K562 (cell line): ENCODE measurements at regions not wholly inside any gene's neighbourhood (a gene's known extent, or its start where the extent isn't known, plus 50 kb on each side); places are given as distances from the start of the nearest gene placed in this dataset.

Source experiments
- ATAC-seq: fragments of 200-7000 bp; cut with Tn5 transposase; 3 replicates; pipeline ENCODE4 v1.9.1; 2020; ENCODE audit warnings: moderate library complexity
- BruUV-seq: library from RNA; stranded (reverse); fragments of 400-500 nt; replicated peaks from 2 replicates; lab custom pipeline; 2021; lab: Mats Ljungman, UMichigan
- CTCF ChIA-PET: fragments of 300-600 bp; formaldehyde crosslinking; extraction: SDS; loops from one replicate; lab custom pipeline; 2021; ENCODE audit warnings: low intra/inter-chr PET ratio; lab: Yijun Ruan, JAX
- POLR2A ChIA-PET: fragments of 300-600, 350-650 bp; sonication (Branson Sonifier 250); formaldehyde crosslinking; extraction: SDS; loops from one replicate; lab custom pipeline; 2021; ENCODE audit warnings: antibody characterized with exemption, inconsistent platforms; lab: Yijun Ruan, JAX
- DNase-seq, 4 experiments: peaks; one replicate each; pipeline versions ENCODE4 v3.0.0 to v3.0.0-alpha.2; 2011 to 2018; ENCODE audit warnings: low spot score in 3 of 4, mixed read lengths in 3 of 4; ENCODE audit errors: extremely low read depth in 1 of 4
- FAIRE-seq: peaks from 2 replicates; lab custom pipeline; 2011; peaks lifted over from hg19 to GRCh38; lab: Jason Lieb, UNC
- H2AFZ ChIP-seq: 2 replicates; pipeline ENCODE4 v1.6.0; 2011; ENCODE audit warnings: low read depth, low read length, control low read depth, inconsistent platforms
- H3K27ac ChIP-seq: fragments of 200-600 bp; 3 replicates; pipeline ENCODE4 v1.8.0; 2011; ENCODE audit warnings: low read depth, mild to moderate bottlenecking, control low read depth, inconsistent platforms, low read length, moderate library complexity, mixed read lengths; ENCODE audit errors: extremely low read depth
- H3K27me3 ChIP-seq, 2 experiments: fragments of 300-600 bp in 1 of 2; 2 replicates in 1 of 2; 3 replicates in 1 of 2; pipeline versions ENCODE4 v1.6.0 to v1.8.0; 2011; ENCODE audit warnings: inconsistent platforms in 2 of 2, low read length in 2 of 2, mild to moderate bottlenecking in 1 of 2, mixed read lengths in 1 of 2, moderate library complexity in 1 of 2; ENCODE audit not compliant: control insufficient read depth in 2 of 2, insufficient read depth in 2 of 2
- H3K36me3 ChIP-seq: fragments of 300-600 bp; 3 replicates; pipeline ENCODE4 v1.8.0; 2011; ENCODE audit warnings: mild to moderate bottlenecking, low read length, inconsistent platforms; ENCODE audit not compliant: control insufficient read depth, insufficient read depth
- H3K4me1 ChIP-seq, 2 experiments: fragments of 200-600 bp in 1 of 2; replicated peaks in 1 of 2; 2 replicates in 1 of 2; 3 replicates in 1 of 2; pipeline versions ENCODE4 v1.5.1 to v1.8.0; 2011; ENCODE audit warnings: inconsistent platforms in 2 of 2, low read length in 2 of 2, mild to moderate bottlenecking in 1 of 2, mixed read lengths in 1 of 2, moderate library complexity in 1 of 2; ENCODE audit not compliant: control insufficient read depth in 2 of 2, insufficient read depth in 2 of 2
- H3K4me2 ChIP-seq: 2 replicates; pipeline ENCODE4 v1.6.1; 2011; ENCODE audit warnings: low read length, control low read depth, inconsistent platforms, mixed read lengths; ENCODE audit not compliant: insufficient read depth
- H3K4me3 ChIP-seq: fragments of 200-600 bp; sonication (generic), shearing (Covaris generic); 2 replicates; pipeline ENCODE4 v1.5.1; 2016; ENCODE audit warnings: control low read depth, inconsistent platforms
- H3K79me2 ChIP-seq: fragments of 200-600 bp; 3 replicates; pipeline ENCODE4 v1.8.0; 2011; ENCODE audit warnings: low read length, inconsistent platforms; ENCODE audit not compliant: control insufficient read depth, insufficient read depth
- H3K9ac ChIP-seq, 2 experiments: 2 replicates each; pipeline versions ENCODE4 v1.6.0 to v1.6.1; 2011; ENCODE audit warnings: low read depth in 2 of 2, low read length in 2 of 2, control low read depth in 1 of 2, inconsistent platforms in 1 of 2, mild to moderate bottlenecking in 1 of 2, mixed read lengths in 1 of 2; ENCODE audit not compliant: insufficient read depth in 1 of 2
- H3K9me1 ChIP-seq: one replicate; pipeline ENCODE4 v1.6.0; 2011; ENCODE audit warnings: inconsistent platforms, mild to moderate bottlenecking, low read length, moderate library complexity; ENCODE audit not compliant: control insufficient read depth, insufficient read depth
- H3K9me3 ChIP-seq: replicated peaks from 2 replicates; pipeline ENCODE4 v1.5.1; 2011; ENCODE audit warnings: low read depth, low read length, inconsistent platforms; ENCODE audit not compliant: control insufficient read depth, insufficient read depth
- H4K20me1 ChIP-seq: replicated peaks from 2 replicates; pipeline ENCODE4 v1.6.1; 2011; ENCODE audit warnings: low read length, inconsistent platforms, mixed read lengths; ENCODE audit not compliant: control insufficient read depth, insufficient read depth
- DDX20 ChIP-seq: fragments of 450-650 bp; IDR thresholded peaks from 2 replicates; pipeline ENCODE4 v1.6.1; 2016; ENCODE audit warnings: missing genetic modification characterization, low read depth, mild to moderate bottlenecking, missing compliant biosample characterization, moderate library complexity
- FOXK1 ChIP-seq: sonication (generic); formaldehyde crosslinking; IDR thresholded peaks from 2 replicates; pipeline ENCODE4 v1.8.0; 2022; ENCODE audit warnings: missing genetic modification reagents, mild to moderate bottlenecking, borderline replicate concordance
- SMC3 ChIP-seq: conservative IDR thresholded peaks from 2 replicates; pipeline ENCODE4 v1.6.1; 2011; ENCODE audit warnings: low read depth, low read length, improper control_type of control experiment; ENCODE audit not compliant: insufficient read depth
- SP1 ChIP-seq: sonication (generic); formaldehyde crosslinking; IDR thresholded peaks from 2 replicates; pipeline ENCODE4 v1.8.1; 2022; ENCODE audit warnings: mild to moderate bottlenecking, missing genetic modification reagents
- ZNF431 ChIP-seq: sonication (generic); formaldehyde crosslinking; IDR thresholded peaks from 2 replicates; pipeline ENCODE4 v1.8.0; 2022; ENCODE audit warnings: mild to moderate bottlenecking, missing genetic modification reagents
- WGBS: fragments of 100-300 bp; shearing (Covaris generic); methylation state at CpG from one replicate; pipeline ENCODE4 v1.1.6; 2016; ENCODE audit warnings: low coverage, mixed read lengths; ENCODE audit not compliant: insufficient coverage; ENCODE audit errors: missing lambda C conversion rate; 5-methylcytosine and 5-hydroxymethylcytosine counted together
- in situ Hi-C: fragments of 300-500 bp; cut with MboI; formaldehyde crosslinking; loops from 4 replicates; pipeline ENCODE4 v1.15.0; 2018; ENCODE audit warnings: inconsistent platforms, mixed read lengths
- intact Hi-C: fragments of 100-400 bp; cut with micrococcal nuclease; formaldehyde crosslinking; loops from 2 replicates; pipeline ENCODE4 v1.14.2; 2022
- TF ChIP-seq, protein P1 (sequence below): sonication (generic); formaldehyde crosslinking; IDR thresholded peaks from 2 replicates; pipeline ENCODE4 v1.8.0; 2022; ENCODE audit warnings: mild to moderate bottlenecking, missing genetic modification reagents
- TF ChIP-seq, protein P2 (sequence below), 2 experiments: fragments of 450-650 bp; formaldehyde crosslinking in 1 of 2; IDR thresholded peaks; 2 replicates each; pipeline versions ENCODE4 v1.4.0 to v1.6.1; 2014 to 2020; ENCODE audit warnings: mild to moderate bottlenecking in 2 of 2, borderline replicate concordance in 1 of 2, low read depth in 1 of 2

DNA sequence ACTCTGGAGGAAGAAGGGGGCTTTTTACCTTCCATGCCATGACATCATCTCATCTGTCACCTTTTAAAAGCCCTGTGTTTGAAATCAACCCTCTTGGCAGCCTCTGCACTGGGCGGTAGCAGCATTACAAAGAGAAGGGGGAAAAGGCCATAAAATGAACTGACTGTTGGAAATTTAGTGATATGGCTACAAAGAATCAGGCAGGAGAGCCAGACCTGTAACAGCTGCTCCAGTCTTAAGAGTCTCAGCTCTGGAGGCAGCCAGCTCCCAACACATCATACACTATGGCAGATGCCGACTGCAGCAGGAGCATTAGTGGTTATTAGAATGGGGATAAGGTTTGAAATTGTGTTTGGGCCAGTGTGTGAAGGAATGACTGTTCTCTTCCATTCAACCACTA, 257.5 kb downstream of the DMAC1 start (continued):
- TF ChIP-seq, protein P1, sequence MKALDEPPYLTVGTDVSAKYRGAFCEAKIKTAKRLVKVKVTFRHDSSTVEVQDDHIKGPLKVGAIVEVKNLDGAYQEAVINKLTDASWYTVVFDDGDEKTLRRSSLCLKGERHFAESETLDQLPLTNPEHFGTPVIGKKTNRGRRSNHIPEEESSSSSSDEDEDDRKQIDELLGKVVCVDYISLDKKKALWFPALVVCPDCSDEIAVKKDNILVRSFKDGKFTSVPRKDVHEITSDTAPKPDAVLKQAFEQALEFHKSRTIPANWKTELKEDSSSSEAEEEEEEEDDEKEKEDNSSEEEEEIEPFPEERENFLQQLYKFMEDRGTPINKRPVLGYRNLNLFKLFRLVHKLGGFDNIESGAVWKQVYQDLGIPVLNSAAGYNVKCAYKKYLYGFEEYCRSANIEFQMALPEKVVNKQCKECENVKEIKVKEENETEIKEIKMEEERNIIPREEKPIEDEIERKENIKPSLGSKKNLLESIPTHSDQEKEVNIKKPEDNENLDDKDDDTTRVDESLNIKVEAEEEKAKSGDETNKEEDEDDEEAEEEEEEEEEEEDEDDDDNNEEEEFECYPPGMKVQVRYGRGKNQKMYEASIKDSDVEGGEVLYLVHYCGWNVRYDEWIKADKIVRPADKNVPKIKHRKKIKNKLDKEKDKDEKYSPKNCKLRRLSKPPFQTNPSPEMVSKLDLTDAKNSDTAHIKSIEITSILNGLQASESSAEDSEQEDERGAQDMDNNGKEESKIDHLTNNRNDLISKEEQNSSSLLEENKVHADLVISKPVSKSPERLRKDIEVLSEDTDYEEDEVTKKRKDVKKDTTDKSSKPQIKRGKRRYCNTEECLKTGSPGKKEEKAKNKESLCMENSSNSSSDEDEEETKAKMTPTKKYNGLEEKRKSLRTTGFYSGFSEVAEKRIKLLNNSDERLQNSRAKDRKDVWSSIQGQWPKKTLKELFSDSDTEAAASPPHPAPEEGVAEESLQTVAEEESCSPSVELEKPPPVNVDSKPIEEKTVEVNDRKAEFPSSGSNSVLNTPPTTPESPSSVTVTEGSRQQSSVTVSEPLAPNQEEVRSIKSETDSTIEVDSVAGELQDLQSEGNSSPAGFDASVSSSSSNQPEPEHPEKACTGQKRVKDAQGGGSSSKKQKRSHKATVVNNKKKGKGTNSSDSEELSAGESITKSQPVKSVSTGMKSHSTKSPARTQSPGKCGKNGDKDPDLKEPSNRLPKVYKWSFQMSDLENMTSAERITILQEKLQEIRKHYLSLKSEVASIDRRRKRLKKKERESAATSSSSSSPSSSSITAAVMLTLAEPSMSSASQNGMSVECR = no peak
- no peak for TF ChIP-seq ZNF431
- no peak for TF ChIP-seq SP1 (CRISPR knock-in tag)
- no peak for TF ChIP-seq DDX20 (tag)
- no peak for TF ChIP-seq FOXK1 (CRISPR knock-in tag)

DNA sequence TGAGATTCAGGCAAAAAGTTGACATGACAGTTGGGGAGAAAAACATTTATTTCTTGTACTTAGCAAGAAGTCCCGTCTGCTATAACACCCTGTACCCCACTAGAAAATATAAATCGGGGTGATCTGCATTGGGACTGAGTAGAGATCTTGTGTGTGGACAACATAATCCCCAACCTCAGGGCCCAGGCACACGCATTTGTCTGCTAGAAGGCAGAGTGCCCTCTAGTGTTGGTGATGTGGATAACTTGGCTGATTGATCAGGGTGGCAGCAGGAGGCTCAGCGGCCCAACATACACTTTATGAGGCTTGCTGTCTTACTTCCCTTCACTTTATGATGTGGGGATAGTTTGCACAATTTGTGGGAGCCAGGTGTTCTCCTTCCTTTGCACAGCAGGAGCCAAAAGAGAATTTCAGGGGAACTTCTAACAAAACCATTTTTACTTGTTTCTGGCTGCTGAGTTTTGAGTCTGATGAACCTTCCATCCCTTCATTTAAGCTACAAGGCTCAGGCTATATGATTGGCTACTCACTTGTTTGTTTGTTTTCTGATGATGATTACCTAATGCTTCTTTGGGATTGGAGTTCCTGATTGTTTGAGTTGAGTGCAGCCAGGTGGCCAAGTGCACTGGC, 263.2 kb downstream of the DMAC1 start:
- Histone ChIP-seq H3K4me3 (no peak overlapping the region), H3K9ac (no peak overlapping the region), H3K27ac (no peak overlapping the region), H3K27me3 (no peaks in the 10 kb centered on the region), H3K9me3 (no peaks in the 10 kb centered on the region), H3K36me3 (no peaks in the 10 kb centered on the region), H2AFZ (no peak overlapping the region), H3K4me2 (no peak overlapping the region), H3K79me2 (no peaks in the 10 kb centered on the region), H4K20me1 (no peaks in the 10 kb centered on the region), H3K4me1 (no peaks in the 10 kb centered on the region), H3K9me1 (no peaks in the 10 kb centered on the region)
- ChIA-PET CTCF (interaction anchor here (0.7 to 1.2 kb wide), 3 partner anchors 446 to 1183 kb away, joined by 3 to 4 read pairs (median 3); no protein-coding TSS in a partner anchor), POLR2A (no interaction called here)
- DNase-seq (peak; percentile 27 to 45 (median 34)), ATAC-seq (peak; percentile 81), FAIRE-seq (peak; percentile 76)
- 0% methylated on average over 4 of the region's 4 CpGs for WGBS
- no TSS peak for BruUV-seq
- in situ Hi-C loops = no loop called here
- intact Hi-C loops = loop anchor here (2.0 to 10.0 kb wide), 3 partner anchors 484 to 712 kb away; no protein-coding TSS in a partner anchor
- TF ChIP-seq, protein P2, sequence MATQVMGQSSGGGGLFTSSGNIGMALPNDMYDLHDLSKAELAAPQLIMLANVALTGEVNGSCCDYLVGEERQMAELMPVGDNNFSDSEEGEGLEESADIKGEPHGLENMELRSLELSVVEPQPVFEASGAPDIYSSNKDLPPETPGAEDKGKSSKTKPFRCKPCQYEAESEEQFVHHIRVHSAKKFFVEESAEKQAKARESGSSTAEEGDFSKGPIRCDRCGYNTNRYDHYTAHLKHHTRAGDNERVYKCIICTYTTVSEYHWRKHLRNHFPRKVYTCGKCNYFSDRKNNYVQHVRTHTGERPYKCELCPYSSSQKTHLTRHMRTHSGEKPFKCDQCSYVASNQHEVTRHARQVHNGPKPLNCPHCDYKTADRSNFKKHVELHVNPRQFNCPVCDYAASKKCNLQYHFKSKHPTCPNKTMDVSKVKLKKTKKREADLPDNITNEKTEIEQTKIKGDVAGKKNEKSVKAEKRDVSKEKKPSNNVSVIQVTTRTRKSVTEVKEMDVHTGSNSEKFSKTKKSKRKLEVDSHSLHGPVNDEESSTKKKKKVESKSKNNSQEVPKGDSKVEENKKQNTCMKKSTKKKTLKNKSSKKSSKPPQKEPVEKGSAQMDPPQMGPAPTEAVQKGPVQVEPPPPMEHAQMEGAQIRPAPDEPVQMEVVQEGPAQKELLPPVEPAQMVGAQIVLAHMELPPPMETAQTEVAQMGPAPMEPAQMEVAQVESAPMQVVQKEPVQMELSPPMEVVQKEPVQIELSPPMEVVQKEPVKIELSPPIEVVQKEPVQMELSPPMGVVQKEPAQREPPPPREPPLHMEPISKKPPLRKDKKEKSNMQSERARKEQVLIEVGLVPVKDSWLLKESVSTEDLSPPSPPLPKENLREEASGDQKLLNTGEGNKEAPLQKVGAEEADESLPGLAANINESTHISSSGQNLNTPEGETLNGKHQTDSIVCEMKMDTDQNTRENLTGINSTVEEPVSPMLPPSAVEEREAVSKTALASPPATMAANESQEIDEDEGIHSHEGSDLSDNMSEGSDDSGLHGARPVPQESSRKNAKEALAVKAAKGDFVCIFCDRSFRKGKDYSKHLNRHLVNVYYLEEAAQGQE (IDR thresholded peaks at IDR 0.05; ENCODE audit: borderline replicate concordance) = peak; percentile 22; the same call in 1 of the 2 replicates
- TF ChIP-seq, protein P2 (CRISPR knock-in tag; IDR thresholded peaks at IDR 0.05; ENCODE audit: low read depth) = no peak
- peak; percentile 50; the same call in 1 of the 2 replicates for TF ChIP-seq SMC3
